ENCODE measurements at regions not wholly inside any gene's neighbourhood (a gene's known extent, or its start where the extent isn't known, plus 50 kb on each side); places are given as distances from the start of the nearest gene placed in this dataset.

DNA sequence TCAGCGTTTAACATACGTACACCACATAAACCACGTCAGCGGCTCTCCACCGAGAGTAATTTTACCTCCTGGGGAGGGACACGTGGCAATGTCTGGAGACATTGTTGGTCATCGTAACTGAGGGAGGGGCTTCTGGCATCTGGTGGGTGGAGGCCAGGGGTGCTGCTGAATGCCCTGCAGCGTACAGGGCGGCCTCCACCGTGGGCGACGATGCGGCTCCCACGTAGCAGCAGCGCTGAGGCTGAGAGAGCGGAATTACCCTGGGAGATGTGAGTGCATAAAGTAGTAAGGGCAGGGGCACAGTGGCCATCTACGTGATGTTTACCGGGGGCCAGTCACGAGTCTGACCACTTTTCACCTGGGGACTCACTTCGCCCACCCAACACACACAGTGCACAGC, 212.4 kb downstream of the RBFOX3 start (continued):
- TF ChIP-seq, protein P1, sequence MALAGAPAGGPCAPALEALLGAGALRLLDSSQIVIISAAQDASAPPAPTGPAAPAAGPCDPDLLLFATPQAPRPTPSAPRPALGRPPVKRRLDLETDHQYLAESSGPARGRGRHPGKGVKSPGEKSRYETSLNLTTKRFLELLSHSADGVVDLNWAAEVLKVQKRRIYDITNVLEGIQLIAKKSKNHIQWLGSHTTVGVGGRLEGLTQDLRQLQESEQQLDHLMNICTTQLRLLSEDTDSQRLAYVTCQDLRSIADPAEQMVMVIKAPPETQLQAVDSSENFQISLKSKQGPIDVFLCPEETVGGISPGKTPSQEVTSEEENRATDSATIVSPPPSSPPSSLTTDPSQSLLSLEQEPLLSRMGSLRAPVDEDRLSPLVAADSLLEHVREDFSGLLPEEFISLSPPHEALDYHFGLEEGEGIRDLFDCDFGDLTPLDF (CRISPR knock-in tag; IDR thresholded peaks at IDR 0.05), result no peak
- no peak for TF ChIP-seq TEAD1 (CRISPR knock-in tag; IDR thresholded peaks at IDR 0.05)
- TF ChIP-seq MYBL2 (CRISPR knock-in tag; IDR thresholded peaks at IDR 0.05), result no peak
- TF ChIP-seq CBFB (CRISPR knock-in tag; IDR thresholded peaks at IDR 0.05; ENCODE audit: low read depth), result no peak
- TF ChIP-seq ZNF263 (CRISPR knock-in tag; IDR thresholded peaks at IDR 0.05; ENCODE audit: low read depth), result no peak
- TF ChIP-seq SP1 (CRISPR knock-in tag; conservative IDR thresholded peaks at IDR 0.05), result no peak

DNA sequence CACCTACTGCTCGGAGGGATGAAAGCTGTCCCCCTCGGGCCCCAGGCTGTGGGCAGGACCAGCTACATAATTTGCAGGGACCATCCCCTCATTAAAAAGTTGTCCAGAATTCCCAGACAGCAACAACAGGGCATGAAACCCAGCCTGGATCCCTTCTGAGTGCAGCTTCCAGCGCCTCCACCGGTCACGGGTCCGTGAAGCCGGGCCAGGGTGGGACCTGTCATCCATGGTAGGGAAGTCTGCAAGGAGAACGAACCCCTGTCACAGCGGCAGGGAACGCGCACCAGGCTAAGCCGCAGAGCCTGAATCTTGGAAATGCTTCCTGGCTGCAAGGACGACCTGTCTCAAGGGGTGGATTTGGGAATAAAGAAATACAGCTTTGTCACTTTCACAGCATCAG, 214.2 kb downstream of the RBFOX3 start:
- TF ChIP-seq ZNF423 (CRISPR knock-in tag; IDR thresholded peaks at IDR 0.05), result no peak
- TF ChIP-seq NFE2L1 (CRISPR knock-in tag; IDR thresholded peaks at IDR 0.05), result no peak
- no peak for TF ChIP-seq TEAD1 (CRISPR knock-in tag; IDR thresholded peaks at IDR 0.05)
- TF ChIP-seq KAT7 (CRISPR knock-in tag; IDR thresholded peaks at IDR 0.05; ENCODE audit: borderline replicate concordance), result no peak
- TF ChIP-seq, protein P2, sequence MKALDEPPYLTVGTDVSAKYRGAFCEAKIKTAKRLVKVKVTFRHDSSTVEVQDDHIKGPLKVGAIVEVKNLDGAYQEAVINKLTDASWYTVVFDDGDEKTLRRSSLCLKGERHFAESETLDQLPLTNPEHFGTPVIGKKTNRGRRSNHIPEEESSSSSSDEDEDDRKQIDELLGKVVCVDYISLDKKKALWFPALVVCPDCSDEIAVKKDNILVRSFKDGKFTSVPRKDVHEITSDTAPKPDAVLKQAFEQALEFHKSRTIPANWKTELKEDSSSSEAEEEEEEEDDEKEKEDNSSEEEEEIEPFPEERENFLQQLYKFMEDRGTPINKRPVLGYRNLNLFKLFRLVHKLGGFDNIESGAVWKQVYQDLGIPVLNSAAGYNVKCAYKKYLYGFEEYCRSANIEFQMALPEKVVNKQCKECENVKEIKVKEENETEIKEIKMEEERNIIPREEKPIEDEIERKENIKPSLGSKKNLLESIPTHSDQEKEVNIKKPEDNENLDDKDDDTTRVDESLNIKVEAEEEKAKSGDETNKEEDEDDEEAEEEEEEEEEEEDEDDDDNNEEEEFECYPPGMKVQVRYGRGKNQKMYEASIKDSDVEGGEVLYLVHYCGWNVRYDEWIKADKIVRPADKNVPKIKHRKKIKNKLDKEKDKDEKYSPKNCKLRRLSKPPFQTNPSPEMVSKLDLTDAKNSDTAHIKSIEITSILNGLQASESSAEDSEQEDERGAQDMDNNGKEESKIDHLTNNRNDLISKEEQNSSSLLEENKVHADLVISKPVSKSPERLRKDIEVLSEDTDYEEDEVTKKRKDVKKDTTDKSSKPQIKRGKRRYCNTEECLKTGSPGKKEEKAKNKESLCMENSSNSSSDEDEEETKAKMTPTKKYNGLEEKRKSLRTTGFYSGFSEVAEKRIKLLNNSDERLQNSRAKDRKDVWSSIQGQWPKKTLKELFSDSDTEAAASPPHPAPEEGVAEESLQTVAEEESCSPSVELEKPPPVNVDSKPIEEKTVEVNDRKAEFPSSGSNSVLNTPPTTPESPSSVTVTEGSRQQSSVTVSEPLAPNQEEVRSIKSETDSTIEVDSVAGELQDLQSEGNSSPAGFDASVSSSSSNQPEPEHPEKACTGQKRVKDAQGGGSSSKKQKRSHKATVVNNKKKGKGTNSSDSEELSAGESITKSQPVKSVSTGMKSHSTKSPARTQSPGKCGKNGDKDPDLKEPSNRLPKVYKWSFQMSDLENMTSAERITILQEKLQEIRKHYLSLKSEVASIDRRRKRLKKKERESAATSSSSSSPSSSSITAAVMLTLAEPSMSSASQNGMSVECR (CRISPR knock-in tag; IDR thresholded peaks at IDR 0.05; ENCODE audit: borderline replicate concordance), result no peak
- TF ChIP-seq, protein P3, sequence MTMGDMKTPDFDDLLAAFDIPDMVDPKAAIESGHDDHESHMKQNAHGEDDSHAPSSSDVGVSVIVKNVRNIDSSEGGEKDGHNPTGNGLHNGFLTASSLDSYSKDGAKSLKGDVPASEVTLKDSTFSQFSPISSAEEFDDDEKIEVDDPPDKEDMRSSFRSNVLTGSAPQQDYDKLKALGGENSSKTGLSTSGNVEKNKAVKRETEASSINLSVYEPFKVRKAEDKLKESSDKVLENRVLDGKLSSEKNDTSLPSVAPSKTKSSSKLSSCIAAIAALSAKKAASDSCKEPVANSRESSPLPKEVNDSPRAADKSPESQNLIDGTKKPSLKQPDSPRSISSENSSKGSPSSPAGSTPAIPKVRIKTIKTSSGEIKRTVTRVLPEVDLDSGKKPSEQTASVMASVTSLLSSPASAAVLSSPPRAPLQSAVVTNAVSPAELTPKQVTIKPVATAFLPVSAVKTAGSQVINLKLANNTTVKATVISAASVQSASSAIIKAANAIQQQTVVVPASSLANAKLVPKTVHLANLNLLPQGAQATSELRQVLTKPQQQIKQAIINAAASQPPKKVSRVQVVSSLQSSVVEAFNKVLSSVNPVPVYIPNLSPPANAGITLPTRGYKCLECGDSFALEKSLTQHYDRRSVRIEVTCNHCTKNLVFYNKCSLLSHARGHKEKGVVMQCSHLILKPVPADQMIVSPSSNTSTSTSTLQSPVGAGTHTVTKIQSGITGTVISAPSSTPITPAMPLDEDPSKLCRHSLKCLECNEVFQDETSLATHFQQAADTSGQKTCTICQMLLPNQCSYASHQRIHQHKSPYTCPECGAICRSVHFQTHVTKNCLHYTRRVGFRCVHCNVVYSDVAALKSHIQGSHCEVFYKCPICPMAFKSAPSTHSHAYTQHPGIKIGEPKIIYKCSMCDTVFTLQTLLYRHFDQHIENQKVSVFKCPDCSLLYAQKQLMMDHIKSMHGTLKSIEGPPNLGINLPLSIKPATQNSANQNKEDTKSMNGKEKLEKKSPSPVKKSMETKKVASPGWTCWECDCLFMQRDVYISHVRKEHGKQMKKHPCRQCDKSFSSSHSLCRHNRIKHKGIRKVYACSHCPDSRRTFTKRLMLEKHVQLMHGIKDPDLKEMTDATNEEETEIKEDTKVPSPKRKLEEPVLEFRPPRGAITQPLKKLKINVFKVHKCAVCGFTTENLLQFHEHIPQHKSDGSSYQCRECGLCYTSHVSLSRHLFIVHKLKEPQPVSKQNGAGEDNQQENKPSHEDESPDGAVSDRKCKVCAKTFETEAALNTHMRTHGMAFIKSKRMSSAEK (CRISPR knock-in tag; IDR thresholded peaks at IDR 0.05; ENCODE audit: borderline replicate concordance), result no peak
- TF ChIP-seq, protein P4, sequence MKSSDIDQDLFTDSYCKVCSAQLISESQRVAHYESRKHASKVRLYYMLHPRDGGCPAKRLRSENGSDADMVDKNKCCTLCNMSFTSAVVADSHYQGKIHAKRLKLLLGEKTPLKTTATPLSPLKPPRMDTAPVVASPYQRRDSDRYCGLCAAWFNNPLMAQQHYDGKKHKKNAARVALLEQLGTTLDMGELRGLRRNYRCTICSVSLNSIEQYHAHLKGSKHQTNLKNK (CRISPR knock-in tag; IDR thresholded peaks at IDR 0.05), result no peak
- TF ChIP-seq, protein P5, sequence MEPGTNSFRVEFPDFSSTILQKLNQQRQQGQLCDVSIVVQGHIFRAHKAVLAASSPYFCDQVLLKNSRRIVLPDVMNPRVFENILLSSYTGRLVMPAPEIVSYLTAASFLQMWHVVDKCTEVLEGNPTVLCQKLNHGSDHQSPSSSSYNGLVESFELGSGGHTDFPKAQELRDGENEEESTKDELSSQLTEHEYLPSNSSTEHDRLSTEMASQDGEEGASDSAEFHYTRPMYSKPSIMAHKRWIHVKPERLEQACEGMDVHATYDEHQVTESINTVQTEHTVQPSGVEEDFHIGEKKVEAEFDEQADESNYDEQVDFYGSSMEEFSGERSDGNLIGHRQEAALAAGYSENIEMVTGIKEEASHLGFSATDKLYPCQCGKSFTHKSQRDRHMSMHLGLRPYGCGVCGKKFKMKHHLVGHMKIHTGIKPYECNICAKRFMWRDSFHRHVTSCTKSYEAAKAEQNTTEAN (CRISPR knock-in tag; IDR thresholded peaks at IDR 0.05), result no peak
- no peak for TF ChIP-seq FOXP1 (CRISPR knock-in tag; IDR thresholded peaks at IDR 0.05; ENCODE audit: borderline replicate concordance)
- TF ChIP-seq EMX1 (CRISPR knock-in tag; IDR thresholded peaks at IDR 0.05), result no peak
- ChIA-PET POLR2A (no interaction called here), CTCF (interaction anchor here (0.7 to 2.3 kb wide), 5 partner anchors 8 to 309 kb away, joined by 3 to 9 read pairs (median 4); no protein-coding TSS in a partner anchor)
- Mint-ChIP-seq H3K9me3 (peaks cover 4% of the 10 kb centered on the region), H3K27ac (no peak overlapping the region), H3K36me3 (no peaks in the 10 kb centered on the region), H3K4me3 (no peak overlapping the region), H3K27me3 (ENCODE audit: low read depth) (peaks cover 40% of the 10 kb centered on the region), H3K4me1 (peaks cover 14% of the 10 kb centered on the region)
- no peak for DNase-seq (ENCODE audit: low spot score)
- no peak for ATAC-seq

Measured in WTC11 (cell line).